ENCODE measurements at regions not wholly inside any gene's neighbourhood (a gene's known extent, or its start where the extent isn't known, plus 50 kb on each side); places are given as distances from the start of the nearest gene placed in this dataset.

- no peaks in the 10 kb centered on the region for H3F3A ChIP-seq (ENCODE audit: low read depth)
- no peak overlapping the region for H3K4me2 ChIP-seq
- TF ChIP-seq EZH2phosphoT487 (IDR thresholded peaks at IDR 0.05) = no peak
- TF ChIP-seq CTCF (IDR thresholded peaks at IDR 0.05) = no peak
- TF ChIP-seq EZH2 (IDR thresholded peaks at IDR 0.05) = no peak
- peaks cover 3% of the 10 kb centered on the region for H3K4me1 Mint-ChIP-seq
- no peaks in the 10 kb centered on the region for H3K4me1 ChIP-seq
- no peaks in the 10 kb centered on the region for H3K36me3 ChIP-seq
- no peaks in the 10 kb centered on the region for H3K27me3 ChIP-seq
- H3K9me3 Mint-ChIP-seq = no peaks in the 10 kb centered on the region
- H3K9ac ChIP-seq = no peak overlapping the region
- H3K36me3 Mint-ChIP-seq = no peaks in the 10 kb centered on the region
- H3K4me3 Mint-ChIP-seq = no peak overlapping the region
- peaks cover 5% of the 10 kb centered on the region for H3K27me3 Mint-ChIP-seq (ENCODE audit: insufficient read depth, low read depth)
- H3K9me3 ChIP-seq (ENCODE audit: low read depth) = no peaks in the 10 kb centered on the region
- no peak overlapping the region for H3K27ac ChIP-seq
- H3K4me3 ChIP-seq = no peak overlapping the region
- H3K27ac Mint-ChIP-seq = no peak overlapping the region
- DNase-seq (ENCODE audit: low spot score) = no peak
- no peaks in the 10 kb centered on the region for H4K20me1 ChIP-seq (ENCODE audit: low read depth)
- H2AFZ ChIP-seq (replicated peaks) = no peak overlapping the region
- H3K79me2 ChIP-seq (ENCODE audit: low read depth) = no peaks in the 10 kb centered on the region
These were observed 446.0 kb downstream of the MATN1 start for GRCh38 chr1:30277415-30277814.

GRCh38 chr1:30275926-30276764 is 447.2 kb downstream of the MATN1 start:
- Histone ChIP-seq H3K9me3 (ENCODE audit: low read depth) (no peaks in the 10 kb centered on the region), H3K4me1 (no peaks in the 10 kb centered on the region), H4K20me1 (ENCODE audit: low read depth) (no peaks in the 10 kb centered on the region), H3K79me2 (ENCODE audit: low read depth) (no peaks in the 10 kb centered on the region), H3K36me3 (no peaks in the 10 kb centered on the region), H3K9ac (no peak overlapping the region), H2AFZ (replicated peaks) (no peak overlapping the region), H3K4me2 (no peak overlapping the region), H3K4me3 (no peak overlapping the region), H3K27ac (no peak overlapping the region), H3F3A (ENCODE audit: low read depth) (no peaks in the 10 kb centered on the region), H3K27me3 (no peaks in the 10 kb centered on the region)
- Mint-ChIP-seq H3K9me3 (no peaks in the 10 kb centered on the region), H3K36me3 (no peaks in the 10 kb centered on the region), H3K4me3 (no peak overlapping the region), H3K27ac (no peak overlapping the region), H3K27me3 (ENCODE audit: insufficient read depth, low read depth) (peaks cover 7% of the 10 kb centered on the region), H3K4me1 (peaks cover 3% of the 10 kb centered on the region)
- TF ChIP-seq CTCF (IDR thresholded peaks at IDR 0.05) (no peak), EZH2phosphoT487 (IDR thresholded peaks at IDR 0.05) (no peak)
- no peak for DNase-seq (ENCODE audit: low spot score)

GRCh38 chr1:30274976-30275621 is 448.3 kb downstream of the MATN1 start:
- H3K27me3 Mint-ChIP-seq (ENCODE audit: insufficient read depth, low read depth) = peaks cover 7% of the 10 kb centered on the region
- peaks cover 3% of the 10 kb centered on the region for H3K4me1 Mint-ChIP-seq
- H3K4me3 ChIP-seq = no peak overlapping the region
- no peaks in the 10 kb centered on the region for H3K79me2 ChIP-seq (ENCODE audit: low read depth)
- H3K4me2 ChIP-seq = no peak overlapping the region
- H3K9me3 Mint-ChIP-seq = no peaks in the 10 kb centered on the region
- no peak overlapping the region for H2AFZ ChIP-seq (replicated peaks)
- DNase-seq (ENCODE audit: low spot score) = no peak
- H3K9ac ChIP-seq = no peak overlapping the region
- TF ChIP-seq CTCF (IDR thresholded peaks at IDR 0.05) (no peak), EZH2 (IDR thresholded peaks at IDR 0.05) (no peak), EZH2phosphoT487 (IDR thresholded peaks at IDR 0.05) (no peak)
- no peaks in the 10 kb centered on the region for H3K36me3 Mint-ChIP-seq
- no peaks in the 10 kb centered on the region for H3K36me3 ChIP-seq
- peak overlapping the region; percentile 72 for H3K27ac Mint-ChIP-seq
- no peaks in the 10 kb centered on the region for H3K9me3 ChIP-seq (ENCODE audit: low read depth)
- H3K27ac ChIP-seq = no peak overlapping the region
- H3K27me3 ChIP-seq = no peaks in the 10 kb centered on the region
- H4K20me1 ChIP-seq (ENCODE audit: low read depth) = no peaks in the 10 kb centered on the region
- no peak overlapping the region for H3K4me3 Mint-ChIP-seq
- H3K4me1 ChIP-seq = no peaks in the 10 kb centered on the region
- no peaks in the 10 kb centered on the region for H3F3A ChIP-seq (ENCODE audit: low read depth)

Data from neural progenitor cell (in vitro differentiated cells).